ENCODE measurements at regions not wholly inside any gene's neighbourhood (a gene's known extent, or its start where the extent isn't known, plus 50 kb on each side); places are given as distances from the start of the nearest gene placed in this dataset.

- no peak for DNase-seq (ENCODE audit: insufficient read length)
- no peak for TF ChIP-seq TAF1 (IDR thresholded peaks at IDR 0.05; ENCODE audit: borderline replicate concordance, low read depth, low read length)
- no peak for TF ChIP-seq POLR2AphosphoS5 (IDR thresholded peaks at IDR 0.05; ENCODE audit: low read depth, low read length)
- no peak for FAIRE-seq
Measured at GRCh38 chr13:59461411-59461810, 702.3 kb downstream of the DIAPH3 start.

- DNase-seq (ENCODE audit: insufficient read length) (no peak), FAIRE-seq (no peak)
- no peak for TF ChIP-seq POLR2AphosphoS5 (IDR thresholded peaks at IDR 0.05; ENCODE audit: low read depth, low read length)
- no peak for TF ChIP-seq POLR2A (IDR thresholded peaks at IDR 0.05; ENCODE audit: low read depth, low read length)
- TF ChIP-seq TAF1 (IDR thresholded peaks at IDR 0.05; ENCODE audit: borderline replicate concordance, low read depth, low read length), result no peak
Measured at GRCh38 chr13:59463023-59463422, 700.7 kb downstream of the DIAPH3 start.

- DNase-seq (ENCODE audit: insufficient read length) (no peak), FAIRE-seq (no peak)
- TF ChIP-seq POLR2AphosphoS5 (IDR thresholded peaks at IDR 0.05; ENCODE audit: low read depth, low read length) (no peak), POLR2A (IDR thresholded peaks at IDR 0.05; ENCODE audit: low read depth, low read length) (no peak), TAF1 (IDR thresholded peaks at IDR 0.05; ENCODE audit: borderline replicate concordance, low read depth, low read length) (no peak)
Measured at GRCh38 chr13:59464926-59465325, 698.8 kb downstream of the DIAPH3 start.

- TF ChIP-seq POLR2AphosphoS5 (IDR thresholded peaks at IDR 0.05; ENCODE audit: low read depth, low read length) (no peak), TAF1 (IDR thresholded peaks at IDR 0.05; ENCODE audit: borderline replicate concordance, low read depth, low read length) (no peak), POLR2A (IDR thresholded peaks at IDR 0.05; ENCODE audit: low read depth, low read length) (no peak)
- FAIRE-seq (no peak), DNase-seq (ENCODE audit: insufficient read length) (no peak)
Measured at GRCh38 chr13:59468396-59468795, 695.3 kb downstream of the DIAPH3 start.

GRCh38 chr13:59471106-59471505 lies 692.6 kb downstream of the DIAPH3 start:
- no peak for FAIRE-seq
- no peak for TF ChIP-seq POLR2AphosphoS5 (IDR thresholded peaks at IDR 0.05; ENCODE audit: low read depth, low read length)
- no peak for TF ChIP-seq TAF1 (IDR thresholded peaks at IDR 0.05; ENCODE audit: borderline replicate concordance, low read depth, low read length)
- no peak for TF ChIP-seq POLR2A (IDR thresholded peaks at IDR 0.05; ENCODE audit: low read depth, low read length)
- DNase-seq (ENCODE audit: insufficient read length), result no peak

- TF ChIP-seq TAF1 (IDR thresholded peaks at IDR 0.05; ENCODE audit: borderline replicate concordance, low read depth, low read length), result no peak
- no peak for TF ChIP-seq POLR2A (IDR thresholded peaks at IDR 0.05; ENCODE audit: low read depth, low read length)
- TF ChIP-seq POLR2AphosphoS5 (IDR thresholded peaks at IDR 0.05; ENCODE audit: low read depth, low read length), result no peak
- DNase-seq (ENCODE audit: insufficient read length) (no peak), FAIRE-seq (no peak)
Measured at GRCh38 chr13:59472134-59472533, 691.6 kb downstream of the DIAPH3 start.

- FAIRE-seq, result no peak
- no peak for DNase-seq (ENCODE audit: insufficient read length)
Measured at GRCh38 chr13:59474696-59475095, 689.0 kb downstream of the DIAPH3 start.

GRCh38 chr13:59475911-59476310 lies 687.8 kb downstream of the DIAPH3 start:
- DNase-seq (ENCODE audit: insufficient read length) (no peak), FAIRE-seq (no peak)
- TF ChIP-seq POLR2A (IDR thresholded peaks at IDR 0.05; ENCODE audit: low read depth, low read length), result no peak
- TF ChIP-seq TAF1 (IDR thresholded peaks at IDR 0.05; ENCODE audit: borderline replicate concordance, low read depth, low read length), result no peak
- no peak for TF ChIP-seq POLR2AphosphoS5 (IDR thresholded peaks at IDR 0.05; ENCODE audit: low read depth, low read length)

More at GRCh38 chr13:59474696-59475095, 689.0 kb downstream of the DIAPH3 start:
- no peak for TF ChIP-seq POLR2A (IDR thresholded peaks at IDR 0.05; ENCODE audit: low read depth, low read length)
- TF ChIP-seq TAF1 (IDR thresholded peaks at IDR 0.05; ENCODE audit: borderline replicate concordance, low read depth, low read length), result no peak
- TF ChIP-seq POLR2AphosphoS5 (IDR thresholded peaks at IDR 0.05; ENCODE audit: low read depth, low read length), result no peak

GRCh38 chr13:59476366-59476765 lies 687.4 kb downstream of the DIAPH3 start:
- TF ChIP-seq TAF1 (IDR thresholded peaks at IDR 0.05; ENCODE audit: borderline replicate concordance, low read depth, low read length) (no peak), POLR2A (IDR thresholded peaks at IDR 0.05; ENCODE audit: low read depth, low read length) (no peak), POLR2AphosphoS5 (IDR thresholded peaks at IDR 0.05; ENCODE audit: low read depth, low read length) (no peak)
- DNase-seq (ENCODE audit: insufficient read length) (no peak), FAIRE-seq (no peak)

- no peak for TF ChIP-seq TAF1 (IDR thresholded peaks at IDR 0.05; ENCODE audit: borderline replicate concordance, low read depth, low read length)
- no peak for TF ChIP-seq POLR2A (IDR thresholded peaks at IDR 0.05; ENCODE audit: low read depth, low read length)
- TF ChIP-seq POLR2AphosphoS5 (IDR thresholded peaks at IDR 0.05; ENCODE audit: low read depth, low read length), result no peak
- FAIRE-seq (no peak), DNase-seq (ENCODE audit: insufficient read length) (no peak)
Measured at GRCh38 chr13:59477011-59477410, 686.7 kb downstream of the DIAPH3 start.

GRCh38 chr13:59478908-59479307 lies 684.8 kb downstream of the DIAPH3 start:
- TF ChIP-seq POLR2AphosphoS5 (IDR thresholded peaks at IDR 0.05; ENCODE audit: low read depth, low read length) (no peak), POLR2A (IDR thresholded peaks at IDR 0.05; ENCODE audit: low read depth, low read length) (no peak), TAF1 (IDR thresholded peaks at IDR 0.05; ENCODE audit: borderline replicate concordance, low read depth, low read length) (no peak)
- no peak for FAIRE-seq
- no peak for DNase-seq (ENCODE audit: insufficient read length)

- TF ChIP-seq POLR2AphosphoS5 (IDR thresholded peaks at IDR 0.05; ENCODE audit: low read depth, low read length) (no peak), POLR2A (IDR thresholded peaks at IDR 0.05; ENCODE audit: low read depth, low read length) (no peak), TAF1 (IDR thresholded peaks at IDR 0.05; ENCODE audit: borderline replicate concordance, low read depth, low read length) (no peak)
- DNase-seq (ENCODE audit: insufficient read length), result no peak
- no peak for FAIRE-seq
Measured at GRCh38 chr13:59479629-59480028, 684.1 kb downstream of the DIAPH3 start.

Measured in GM12892 (cell line).